ENCODE measurements at regions not wholly inside any gene's neighbourhood (a gene's known extent, or its start where the extent isn't known, plus 50 kb on each side); places are given as distances from the start of the nearest gene placed in this dataset.

- no peak for DNase-seq (ENCODE audit: low spot score)
These were observed 131.5 kb downstream of the FAM161A start for GRCh38 chr2:61722318-61722717.

GRCh38 chr2:61721382-61721781, 132.5 kb downstream of the FAM161A start:
- DNase-seq (ENCODE audit: low spot score): no peak

GRCh38 chr2:61720911-61721310, 132.9 kb downstream of the FAM161A start:
- DNase-seq (ENCODE audit: low spot score): no peak

- no peak for DNase-seq (ENCODE audit: low spot score)
These were observed 134.9 kb downstream of the FAM161A start for GRCh38 chr2:61718965-61719364.

- no peak for DNase-seq (ENCODE audit: low spot score)
These were observed 138.4 kb downstream of the FAM161A start for GRCh38 chr2:61715506-61715905.

GRCh38 chr2:61714210-61714609, 139.7 kb downstream of the FAM161A start:
- no peak for DNase-seq (ENCODE audit: low spot score)

GRCh38 chr2:61713457-61713856, 140.4 kb downstream of the FAM161A start:
- no peak for DNase-seq (ENCODE audit: low spot score)

- DNase-seq (ENCODE audit: low spot score): no peak
These were observed 141.8 kb downstream of the FAM161A start for GRCh38 chr2:61712060-61712459.

- peak; percentile 45 for DNase-seq (ENCODE audit: low spot score)
These were observed 143.1 kb downstream of the FAM161A start for GRCh38 chr2:61710711-61711110.

GRCh38 chr2:61707984-61708852, 145.6 kb downstream of the FAM161A start:
- peak; percentile 22 for DNase-seq (ENCODE audit: low spot score)

GRCh38 chr2:61705625-61706024, 148.2 kb downstream of the FAM161A start:
- no peak for DNase-seq (ENCODE audit: low spot score)

- no peak for DNase-seq (ENCODE audit: low spot score)
These were observed 149.5 kb downstream of the FAM161A start for GRCh38 chr2:61704364-61704763.

GRCh38 chr2:61702088-61702467, 151.8 kb downstream of the FAM161A start:
- no peak for DNase-seq (ENCODE audit: low spot score)

- DNase-seq (ENCODE audit: low spot score): no peak
These were observed 153.4 kb downstream of the FAM161A start for GRCh38 chr2:61700464-61700863.

GRCh38 chr2:61694312-61695274, 156.4 kb upstream of the XPO1 start:
- peak; percentile 70 for DNase-seq (ENCODE audit: low spot score)

- DNase-seq (ENCODE audit: low spot score): no peak
These were observed 155.6 kb upstream of the XPO1 start for GRCh38 chr2:61693744-61694143.

- no peak for DNase-seq (ENCODE audit: low spot score)
These were observed 152.0 kb upstream of the XPO1 start for GRCh38 chr2:61690078-61690596.

GRCh38 chr2:61689568-61689967, 151.4 kb upstream of the XPO1 start:
- no peak for DNase-seq (ENCODE audit: low spot score)

- DNase-seq (ENCODE audit: low spot score): no peak
These were observed 150.5 kb upstream of the XPO1 start for GRCh38 chr2:61688369-61689334.

- no peak for DNase-seq (ENCODE audit: low spot score)
These were observed 140.9 kb upstream of the XPO1 start for GRCh38 chr2:61679096-61679495.

- no peak for DNase-seq (ENCODE audit: low spot score)
These were observed 139.8 kb upstream of the XPO1 start for GRCh38 chr2:61677942-61678341.

All from HuH-7 (cell line).